ENCODE measurements at regions not wholly inside any gene's neighbourhood (a gene's known extent, or its start where the extent isn't known, plus 50 kb on each side); places are given as distances from the start of the nearest gene placed in this dataset.

GRCh38 chr2:235115521-235115920, 163.7 kb downstream of the SH3BP4 start:
- DNase-seq (ENCODE audit: low read depth): no peak
- TF ChIP-seq CTCF (IDR thresholded peaks at IDR 0.05; ENCODE audit: insufficient read depth, low read depth, low read length, missing control alignments): no peak
- no peak overlapping the region for H3K4me3 ChIP-seq (ENCODE audit: low read depth, low read length)

- peak; percentile 24 for TF ChIP-seq CTCF (IDR thresholded peaks at IDR 0.05; ENCODE audit: insufficient read depth, low read depth, low read length, missing control alignments)
- DNase-seq (ENCODE audit: low read depth): peak; percentile 3
- H3K4me3 ChIP-seq (ENCODE audit: low read depth, low read length): no peak overlapping the region
Observed at GRCh38 chr2:235116885-235117492, 165.2 kb downstream of the SH3BP4 start.

- TF ChIP-seq CTCF (IDR thresholded peaks at IDR 0.05; ENCODE audit: insufficient read depth, low read depth, low read length, missing control alignments): no peak
- no peak overlapping the region for H3K4me3 ChIP-seq (ENCODE audit: low read depth, low read length)
Observed at GRCh38 chr2:235126768-235127167, 175.0 kb downstream of the SH3BP4 start.

GRCh38 chr2:235127931-235128330, 176.1 kb downstream of the SH3BP4 start:
- TF ChIP-seq CTCF (IDR thresholded peaks at IDR 0.05; ENCODE audit: insufficient read depth, low read depth, low read length, missing control alignments): no peak
- no peak overlapping the region for H3K4me3 ChIP-seq (ENCODE audit: low read depth, low read length)
- no peak for DNase-seq (ENCODE audit: low read depth)

More at GRCh38 chr2:235126768-235127167, 175.0 kb downstream of the SH3BP4 start:
- no peak for DNase-seq (ENCODE audit: low read depth)

GRCh38 chr2:235129850-235130249, 178.0 kb downstream of the SH3BP4 start:
- H3K4me3 ChIP-seq (ENCODE audit: low read depth, low read length): no peak overlapping the region
- TF ChIP-seq CTCF (IDR thresholded peaks at IDR 0.05; ENCODE audit: insufficient read depth, low read depth, low read length, missing control alignments): no peak
- DNase-seq (ENCODE audit: low read depth): no peak

- no peak for TF ChIP-seq CTCF (IDR thresholded peaks at IDR 0.05; ENCODE audit: insufficient read depth, low read depth, low read length, missing control alignments)
- no peak overlapping the region for H3K4me3 ChIP-seq (ENCODE audit: low read depth, low read length)
Observed at GRCh38 chr2:235131334-235132305, 179.8 kb downstream of the SH3BP4 start.

More at GRCh38 chr2:235131334-235132305, 179.8 kb downstream of the SH3BP4 start:
- DNase-seq (ENCODE audit: low read depth): no peak
